NT2/D1 (cell line): ENCODE measurements at regions not wholly inside any gene's neighbourhood (a gene's known extent, or its start where the extent isn't known, plus 50 kb on each side); places are given as distances from the start of the nearest gene placed in this dataset.

Source experiments
- DNase-seq: peaks from one replicate; pipeline ENCODE4 v3.0.0-alpha.2; 2011; ENCODE audit warnings: low read depth, low spot score
- H3K27me3 ChIP-seq: 2 replicates; pipeline ENCODE4 v1.6.0; 2011; ENCODE audit warnings: mild to moderate bottlenecking; ENCODE audit not compliant: insufficient read length, insufficient read depth
- H3K36me3 ChIP-seq: 2 replicates; pipeline ENCODE4 v1.6.1; 2011; ENCODE audit warnings: mild to moderate bottlenecking, low read length, mixed read lengths; ENCODE audit not compliant: insufficient read depth, insufficient read length
- H3K4me1 ChIP-seq: 2 replicates; pipeline ENCODE4 v1.5.1; 2011; ENCODE audit not compliant: insufficient read depth, insufficient read length
- H3K4me3 ChIP-seq: 2 replicates; pipeline ENCODE4 v1.5.1; 2011; ENCODE audit warnings: low read depth; ENCODE audit not compliant: insufficient read length
- H3K9ac ChIP-seq: 2 replicates; pipeline ENCODE4 v1.6.0; 2011; ENCODE audit warnings: low read depth; ENCODE audit not compliant: insufficient read length
- H3K9me3 ChIP-seq: 2 replicates; pipeline ENCODE4 v1.5.1; 2011; ENCODE audit warnings: mild to moderate bottlenecking, low read length; ENCODE audit not compliant: insufficient read depth
- SUZ12 ChIP-seq: IDR thresholded peaks from 2 replicates; pipeline ENCODE4 v1.6.1; 2011; ENCODE audit not compliant: insufficient read length, insufficient read depth; ENCODE audit errors: extremely low read depth
- YY1 ChIP-seq: IDR thresholded peaks from 2 replicates; pipeline ENCODE4 v1.6.1; 2011; ENCODE audit not compliant: insufficient read length, insufficient read depth
- ZNF274 ChIP-seq: IDR thresholded peaks from 2 replicates; pipeline ENCODE4 v1.6.1; 2011; ENCODE audit warnings: mild to moderate bottlenecking, low read depth, low read length

GRCh38 chr21:17189963-17190362 lies 322.9 kb upstream of the CXADR start:
- H3K9me3 ChIP-seq, result peaks cover 8% of the 10 kb centered on the region; the same call in 1 of the 2 replicates
- no peak overlapping the region for H3K9ac ChIP-seq
- no peaks in the 10 kb centered on the region for H3K4me1 ChIP-seq
- no peak overlapping the region for H3K4me3 ChIP-seq
- no peaks in the 10 kb centered on the region for H3K27me3 ChIP-seq
- TF ChIP-seq YY1 (no peak), ZNF274 (no peak), SUZ12 (no peak)
- no peaks in the 10 kb centered on the region for H3K36me3 ChIP-seq
- DNase-seq, result no peak

GRCh38 chr21:17191346-17191993 lies 321.4 kb upstream of the CXADR start:
- H3K4me1 ChIP-seq, result no peaks in the 10 kb centered on the region
- TF ChIP-seq YY1 (no peak), SUZ12 (no peak), ZNF274 (no peak)
- H3K9me3 ChIP-seq, result peaks cover 8% of the 10 kb centered on the region; the same call in 1 of the 2 replicates
- no peaks in the 10 kb centered on the region for H3K36me3 ChIP-seq
- H3K27me3 ChIP-seq, result no peaks in the 10 kb centered on the region
- no peak for DNase-seq
- no peak overlapping the region for H3K4me3 ChIP-seq
- no peak overlapping the region for H3K9ac ChIP-seq

GRCh38 chr21:17195351-17195750 lies 317.5 kb upstream of the CXADR start:
- Histone ChIP-seq H3K9me3 (peaks cover 8% of the 10 kb centered on the region; the same call in 1 of the 2 replicates), H3K9ac (no peak overlapping the region), H3K4me1 (no peaks in the 10 kb centered on the region), H3K36me3 (no peaks in the 10 kb centered on the region), H3K4me3 (no peak overlapping the region), H3K27me3 (no peaks in the 10 kb centered on the region)
- no peak for TF ChIP-seq YY1
- TF ChIP-seq ZNF274, result no peak
- no peak for TF ChIP-seq SUZ12
- DNase-seq, result no peak

GRCh38 chr21:17195976-17196375 lies 316.9 kb upstream of the CXADR start:
- Histone ChIP-seq H3K4me1 (no peaks in the 10 kb centered on the region), H3K9me3 (peaks cover 4% of the 10 kb centered on the region; the same call in 1 of the 2 replicates), H3K9ac (no peak overlapping the region), H3K4me3 (no peak overlapping the region), H3K36me3 (no peaks in the 10 kb centered on the region), H3K27me3 (no peaks in the 10 kb centered on the region)
- TF ChIP-seq YY1 (no peak), ZNF274 (no peak), SUZ12 (no peak)
- DNase-seq, result no peak

- TF ChIP-seq SUZ12 (no peak), YY1 (no peak), ZNF274 (no peak)
- Histone ChIP-seq H3K4me1 (no peaks in the 10 kb centered on the region), H3K27me3 (no peaks in the 10 kb centered on the region), H3K9ac (no peak overlapping the region), H3K4me3 (no peak overlapping the region), H3K36me3 (no peaks in the 10 kb centered on the region), H3K9me3 (no peaks in the 10 kb centered on the region)
- DNase-seq, result no peak
Measured at GRCh38 chr21:17196623-17197022, 316.2 kb upstream of the CXADR start.

GRCh38 chr21:17197996-17198395 lies 314.8 kb upstream of the CXADR start:
- Histone ChIP-seq H3K4me1 (no peaks in the 10 kb centered on the region), H3K36me3 (no peaks in the 10 kb centered on the region), H3K9me3 (no peaks in the 10 kb centered on the region), H3K9ac (no peak overlapping the region), H3K27me3 (no peaks in the 10 kb centered on the region), H3K4me3 (no peak overlapping the region)
- no peak for DNase-seq
- TF ChIP-seq SUZ12, result no peak
- no peak for TF ChIP-seq YY1

GRCh38 chr21:17200250-17200649 lies 312.6 kb upstream of the CXADR start:
- no peaks in the 10 kb centered on the region for H3K27me3 ChIP-seq
- no peaks in the 10 kb centered on the region for H3K9me3 ChIP-seq
- DNase-seq, result no peak
- H3K9ac ChIP-seq, result no peak overlapping the region
- TF ChIP-seq YY1, result no peak
- TF ChIP-seq SUZ12, result no peak
- TF ChIP-seq ZNF274, result no peak
- no peaks in the 10 kb centered on the region for H3K4me1 ChIP-seq
- H3K36me3 ChIP-seq, result no peaks in the 10 kb centered on the region
- H3K4me3 ChIP-seq, result no peak overlapping the region
